ENCODE measurements at regions not wholly inside any gene's neighbourhood (a gene's known extent, or its start where the extent isn't known, plus 50 kb on each side); places are given as distances from the start of the nearest gene placed in this dataset.
A peak's percentile ranks its signal among the peaks of the same experiment; 100 is the strongest.

DNA sequence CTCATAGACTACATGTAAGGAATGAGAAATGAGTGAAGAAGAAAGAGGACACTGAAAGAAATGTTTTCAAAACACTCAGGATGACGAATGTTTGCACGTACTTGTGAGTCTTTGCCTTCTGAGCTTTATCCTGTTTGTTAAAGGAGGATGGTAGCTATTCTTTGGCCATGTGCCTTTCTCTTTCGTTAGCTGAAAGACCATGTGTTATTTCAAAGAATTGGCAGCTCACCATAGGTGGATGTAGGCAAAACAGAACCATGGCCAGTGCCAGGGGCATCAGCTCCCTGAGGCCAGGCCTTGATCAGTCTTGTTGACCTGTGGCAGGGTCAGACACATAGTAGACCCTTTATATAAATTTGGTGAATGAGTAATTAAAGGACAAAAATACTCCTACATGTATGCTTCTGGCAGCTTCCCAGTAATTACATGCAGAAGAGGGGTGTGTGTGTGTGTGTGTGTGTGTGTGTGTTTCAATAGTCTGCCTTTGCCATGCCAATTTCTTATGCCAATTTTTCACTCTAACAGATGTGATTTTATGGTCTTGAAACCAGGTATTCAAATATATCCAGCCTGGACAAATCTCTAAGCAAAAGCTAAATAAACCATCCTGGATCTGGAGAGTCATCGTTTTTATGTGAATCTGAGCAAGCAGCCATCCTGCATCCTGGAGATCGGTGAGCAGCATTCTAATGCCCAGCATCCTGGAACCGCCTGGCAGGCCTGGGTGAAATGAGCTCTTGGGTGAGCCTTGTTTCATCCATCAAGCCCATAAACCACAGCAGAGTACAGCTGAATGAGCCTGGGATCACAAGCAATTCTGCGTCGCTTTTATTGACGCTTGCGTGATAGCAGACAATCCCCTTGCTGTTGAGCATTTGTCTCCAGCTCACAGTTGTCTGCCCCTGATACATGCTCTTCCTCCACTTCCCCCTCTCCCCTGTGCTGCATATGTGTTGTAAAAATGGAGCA, 475.4 kb downstream of the MED10 start:
- H3K36me3 Mint-ChIP-seq: peaks cover 4% of the 10 kb centered on the region
- no peak overlapping the region for H3K4me3 Mint-ChIP-seq
- no peak for ATAC-seq (ENCODE audit: low read depth)
- no peak overlapping the region for H3K27ac Mint-ChIP-seq
- no peaks in the 10 kb centered on the region for H3K4me1 Mint-ChIP-seq
- peaks cover 6% of the 10 kb centered on the region for H3K27me3 Mint-ChIP-seq
- no peak for DNase-seq (ENCODE audit: low spot score in 2 of 2)
- peaks cover 6% of the 10 kb centered on the region for H3K9me3 Mint-ChIP-seq

GRCh38 chr5:5900350-5900749, 477.9 kb downstream of the ICE1 start:
- peaks cover 6% of the 10 kb centered on the region for H3K27me3 Mint-ChIP-seq
- no peak overlapping the region for H3K27ac Mint-ChIP-seq
- no peak for ATAC-seq (ENCODE audit: low read depth)
- H3K4me1 Mint-ChIP-seq: no peaks in the 10 kb centered on the region
- DNase-seq (ENCODE audit: low spot score in 2 of 2): no peak
- H3K4me3 Mint-ChIP-seq: no peak overlapping the region
- H3K36me3 Mint-ChIP-seq: peaks cover 4% of the 10 kb centered on the region
- H3K9me3 Mint-ChIP-seq: peaks cover 6% of the 10 kb centered on the region

- ATAC-seq (ENCODE audit: low read depth) (no peak), DNase-seq (ENCODE audit: low spot score in 2 of 2) (no peak)
- Mint-ChIP-seq H3K36me3 (peaks cover 4% of the 10 kb centered on the region), H3K4me1 (no peaks in the 10 kb centered on the region), H3K4me3 (no peak overlapping the region), H3K27me3 (peaks cover 8% of the 10 kb centered on the region), H3K9me3 (peaks cover 6% of the 10 kb centered on the region), H3K27ac (no peak overlapping the region)
Observed at GRCh38 chr5:5899716-5900115, 477.2 kb downstream of the ICE1 start.

GRCh38 chr5:5888284-5888683, 465.8 kb downstream of the ICE1 start:
- Mint-ChIP-seq H3K9me3 (peaks cover 4% of the 10 kb centered on the region), H3K4me3 (no peak overlapping the region), H3K4me1 (no peaks in the 10 kb centered on the region), H3K36me3 (peaks cover 4% of the 10 kb centered on the region), H3K27ac (no peak overlapping the region), H3K27me3 (peaks cover 2% of the 10 kb centered on the region)
- no peak for ATAC-seq (ENCODE audit: low read depth)
- no peak for DNase-seq (ENCODE audit: low spot score in 2 of 2)

- ATAC-seq (ENCODE audit: low read depth) (no peak), DNase-seq (ENCODE audit: low spot score in 2 of 2) (no peak)
- Mint-ChIP-seq H3K36me3 (peaks cover 4% of the 10 kb centered on the region), H3K27me3 (peaks cover 2% of the 10 kb centered on the region), H3K4me3 (no peak overlapping the region), H3K4me1 (no peaks in the 10 kb centered on the region), H3K27ac (no peak overlapping the region), H3K9me3 (peaks cover 4% of the 10 kb centered on the region)
Observed at GRCh38 chr5:5887833-5888232, 465.4 kb downstream of the ICE1 start.

DNA sequence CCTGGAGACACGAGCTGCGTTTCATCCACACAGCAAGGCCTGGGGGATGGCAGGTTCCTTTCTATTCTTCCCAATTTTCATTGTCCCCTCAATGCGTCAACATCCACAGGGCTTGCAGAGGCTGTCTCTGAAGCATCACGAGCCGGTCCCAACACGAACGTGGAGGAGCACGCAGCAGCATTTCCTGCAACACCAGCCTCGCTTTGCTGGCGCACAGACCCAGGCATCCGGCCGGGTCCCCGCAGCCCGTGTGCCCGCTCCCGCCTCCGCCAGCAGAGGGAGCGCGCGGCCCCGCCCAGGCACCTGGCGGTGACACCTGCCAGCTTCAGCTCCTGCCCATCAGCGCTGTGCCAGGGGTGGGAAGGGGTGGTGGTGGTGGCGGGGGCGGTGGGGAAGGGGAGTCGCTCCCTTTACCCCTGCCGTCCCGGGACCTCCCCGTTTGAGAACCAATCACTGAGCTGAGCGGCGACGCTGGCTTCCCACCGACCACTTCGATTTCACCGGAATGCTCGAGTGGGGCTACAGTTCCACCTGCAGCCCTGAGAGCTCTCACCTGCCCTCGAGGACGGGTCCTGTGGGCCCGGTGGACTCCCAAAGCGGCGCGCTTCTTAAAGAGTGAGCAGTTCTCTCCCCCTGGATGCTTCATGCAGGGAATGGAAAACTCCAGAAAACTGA, 464.5 kb downstream of the ICE1 start:
- DNase-seq (ENCODE audit: low spot score in 2 of 2): peak; percentile 75 to 77
- H3K27me3 Mint-ChIP-seq: peaks cover 2% of the 10 kb centered on the region

DNA sequence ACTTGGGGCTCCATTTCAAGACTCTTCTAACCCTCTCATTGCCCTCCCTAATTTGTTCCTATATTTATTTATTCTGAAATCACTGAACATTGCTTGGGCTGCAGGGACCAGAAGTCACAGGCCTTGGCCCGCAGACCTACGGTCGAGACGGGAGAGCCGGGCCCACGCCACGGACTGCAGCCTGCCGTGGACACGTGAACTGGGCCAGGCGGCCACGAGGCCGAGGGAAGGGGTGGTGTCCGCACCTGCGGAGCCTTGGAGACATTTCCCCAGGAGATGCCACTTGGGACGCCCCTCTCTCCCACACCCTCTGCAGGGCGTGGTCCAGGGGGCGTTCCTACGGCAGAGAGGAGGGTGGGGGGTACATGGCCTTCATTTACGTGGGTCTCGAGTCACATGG, 463.9 kb downstream of the ICE1 start:
- Mint-ChIP-seq H3K36me3 (peaks cover 3% of the 10 kb centered on the region), H3K27ac (no peak overlapping the region), H3K9me3 (peaks cover 4% of the 10 kb centered on the region), H3K4me1 (no peaks in the 10 kb centered on the region), H3K4me3 (no peak overlapping the region), H3K27me3 (peaks cover under 1% of the 10 kb centered on the region)
- ATAC-seq (ENCODE audit: low read depth) (no peak), DNase-seq (ENCODE audit: low spot score in 2 of 2) (no peak)

More for the DNA sequence above, 464.5 kb downstream of the ICE1 start:
- peak overlapping the region; percentile 67 for H3K4me3 Mint-ChIP-seq
- H3K4me1 Mint-ChIP-seq: no peaks in the 10 kb centered on the region
- H3K27ac Mint-ChIP-seq: no peak overlapping the region
- H3K9me3 Mint-ChIP-seq: peaks cover 4% of the 10 kb centered on the region
- peaks cover 4% of the 10 kb centered on the region for H3K36me3 Mint-ChIP-seq
- ATAC-seq (ENCODE audit: low read depth): peak; percentile 98

- H3K4me3 Mint-ChIP-seq: no peak overlapping the region
- no peaks in the 10 kb centered on the region for H3K4me1 Mint-ChIP-seq
- peaks cover 2% of the 10 kb centered on the region for H3K36me3 Mint-ChIP-seq
- peaks cover 2% of the 10 kb centered on the region for H3K9me3 Mint-ChIP-seq
- ATAC-seq (ENCODE audit: low read depth) (no peak), DNase-seq (ENCODE audit: low spot score in 2 of 2) (no peak)
- no peaks in the 10 kb centered on the region for H3K27me3 Mint-ChIP-seq
- H3K27ac Mint-ChIP-seq: no peak overlapping the region
Observed at GRCh38 chr5:5885782-5886181, 463.3 kb downstream of the ICE1 start.

DNA sequence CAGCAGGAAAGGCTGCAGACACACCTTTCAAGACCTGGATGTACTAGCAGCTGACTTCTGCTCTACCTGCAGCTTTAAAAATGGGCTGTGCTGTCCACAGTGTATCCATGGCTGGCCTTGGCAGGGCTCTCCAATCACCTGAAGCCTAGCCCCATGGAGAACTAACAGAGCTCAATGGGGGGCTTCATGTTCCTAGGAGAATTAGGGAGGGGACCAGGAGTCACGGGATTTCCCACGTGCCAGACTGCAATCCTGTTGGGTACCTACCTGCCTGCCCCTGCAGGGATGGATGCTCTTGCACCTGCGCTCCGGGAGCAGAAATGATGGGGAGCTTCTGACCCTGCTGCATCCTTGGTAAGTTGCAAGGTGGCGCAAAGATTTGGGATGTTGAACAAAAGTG, 462.1 kb downstream of the ICE1 start:
- Mint-ChIP-seq H3K27ac (no peak overlapping the region), H3K4me1 (no peaks in the 10 kb centered on the region)
- no peak for ATAC-seq (ENCODE audit: low read depth)

DNA sequence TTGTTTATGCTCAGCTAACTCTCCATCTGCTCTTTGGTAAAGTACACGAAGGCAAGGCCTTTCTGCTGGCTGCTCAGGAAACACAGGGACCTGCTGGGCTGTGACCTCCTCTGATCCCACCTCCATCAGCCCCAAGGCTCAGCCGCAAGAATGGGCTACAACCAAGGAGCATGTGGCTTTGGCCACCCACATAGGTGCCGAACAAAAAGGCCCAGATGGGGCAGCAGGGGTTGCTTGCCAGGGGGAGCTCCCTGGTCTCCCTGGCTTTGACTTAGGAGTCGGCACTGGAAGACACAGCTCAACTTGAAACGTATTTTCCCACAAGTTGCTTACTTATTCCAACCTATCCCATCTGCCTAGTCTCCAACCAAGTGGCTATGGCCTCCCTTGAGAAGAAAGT, 461.1 kb downstream of the ICE1 start:
- Mint-ChIP-seq H3K27ac (no peak overlapping the region), H3K36me3 (peaks cover 2% of the 10 kb centered on the region), H3K9me3 (no peaks in the 10 kb centered on the region), H3K27me3 (peaks cover 6% of the 10 kb centered on the region), H3K4me1 (peaks cover 3% of the 10 kb centered on the region), H3K4me3 (no peak overlapping the region)
- ATAC-seq (ENCODE audit: low read depth) (no peak), DNase-seq (ENCODE audit: low spot score in 2 of 2) (no peak)

More for the DNA sequence above, 462.1 kb downstream of the ICE1 start:
- H3K36me3 Mint-ChIP-seq: no peaks in the 10 kb centered on the region
- no peaks in the 10 kb centered on the region for H3K9me3 Mint-ChIP-seq
- no peak overlapping the region for H3K4me3 Mint-ChIP-seq
- peaks cover 4% of the 10 kb centered on the region for H3K27me3 Mint-ChIP-seq
- no peak for DNase-seq (ENCODE audit: low spot score in 2 of 2)

DNA sequence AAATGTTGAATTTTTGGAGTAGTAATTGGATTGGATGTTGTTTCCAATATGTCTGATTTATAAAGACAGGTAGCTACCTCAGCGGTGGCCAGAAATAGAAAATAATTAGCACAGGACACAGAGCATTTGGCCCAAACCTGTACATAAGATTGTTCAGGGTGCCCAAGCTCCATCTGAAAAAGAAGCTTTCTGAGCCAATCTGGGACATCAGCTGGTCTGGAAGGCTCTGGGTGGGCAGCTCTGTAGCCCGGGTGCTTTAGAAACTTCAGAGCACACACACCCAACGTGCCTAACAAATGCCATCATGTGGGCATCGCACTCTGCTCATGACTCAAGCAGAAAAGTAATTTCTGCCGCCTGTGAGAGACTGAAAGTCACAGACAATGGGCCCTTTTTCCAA, 460.7 kb downstream of the ICE1 start:
- ATAC-seq (ENCODE audit: low read depth): no peak

GRCh38 chr5:5882706-5883105, 460.2 kb downstream of the ICE1 start:
- Mint-ChIP-seq H3K9me3 (no peaks in the 10 kb centered on the region), H3K27me3 (peaks cover 6% of the 10 kb centered on the region), H3K36me3 (peaks cover 2% of the 10 kb centered on the region), H3K4me1 (peaks cover 3% of the 10 kb centered on the region), H3K4me3 (no peak overlapping the region), H3K27ac (no peak overlapping the region)
- ATAC-seq (ENCODE audit: low read depth): no peak
- no peak for DNase-seq (ENCODE audit: low spot score in 2 of 2)

More for the DNA sequence above, 460.7 kb downstream of the ICE1 start:
- H3K27me3 Mint-ChIP-seq: peaks cover 6% of the 10 kb centered on the region
- H3K36me3 Mint-ChIP-seq: peaks cover 2% of the 10 kb centered on the region
- DNase-seq (ENCODE audit: low spot score in 2 of 2): no peak
- H3K27ac Mint-ChIP-seq: no peak overlapping the region
- no peak overlapping the region for H3K4me3 Mint-ChIP-seq
- peaks cover 3% of the 10 kb centered on the region for H3K4me1 Mint-ChIP-seq
- H3K9me3 Mint-ChIP-seq: no peaks in the 10 kb centered on the region

- peaks cover 3% of the 10 kb centered on the region for H3K4me1 Mint-ChIP-seq
- peak; percentile 66 for ATAC-seq (ENCODE audit: low read depth)
- no peak overlapping the region for H3K27ac Mint-ChIP-seq
- H3K9me3 Mint-ChIP-seq: no peaks in the 10 kb centered on the region
- DNase-seq (ENCODE audit: low spot score in 2 of 2): peak in 1 of 2 donors; percentile 15
- H3K27me3 Mint-ChIP-seq: peaks cover 6% of the 10 kb centered on the region
- H3K36me3 Mint-ChIP-seq: peaks cover 2% of the 10 kb centered on the region
- no peak overlapping the region for H3K4me3 Mint-ChIP-seq
Observed at GRCh38 chr5:5881294-5881693, 458.8 kb downstream of the ICE1 start.

DNA sequence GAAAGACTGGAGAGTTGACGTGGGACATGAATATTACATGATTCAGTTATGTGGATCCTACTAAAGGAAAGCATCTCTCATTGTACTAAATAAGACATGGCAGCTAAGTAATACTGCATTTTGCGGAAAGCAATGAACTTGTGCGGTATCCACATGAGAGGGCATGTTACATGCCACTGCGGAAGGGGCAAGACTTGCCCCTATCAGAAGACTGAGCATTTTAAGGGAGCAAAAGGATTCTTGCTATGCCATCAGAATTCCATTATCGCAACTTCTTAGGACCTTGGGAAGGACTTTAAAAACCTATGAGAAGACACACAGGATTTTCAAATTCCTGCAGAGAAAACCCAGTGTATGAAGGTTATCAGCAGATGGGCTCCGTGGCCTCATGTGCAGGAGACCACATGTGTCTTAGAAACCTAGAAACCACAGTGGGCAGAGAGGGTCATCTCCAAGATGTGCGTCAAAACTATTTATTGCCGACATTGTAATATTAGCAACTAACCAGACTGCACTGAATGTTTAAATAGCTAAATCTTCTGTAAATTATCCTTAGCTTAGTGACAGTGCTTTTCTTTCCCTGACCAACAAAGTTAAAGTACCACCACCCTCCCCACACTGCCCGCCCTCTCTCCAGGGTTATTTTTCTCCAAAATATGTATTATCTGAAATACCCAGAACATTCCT, 457.7 kb downstream of the ICE1 start:
- DNase-seq (ENCODE audit: low spot score in 2 of 2) (no peak), ATAC-seq (ENCODE audit: low read depth) (no peak)
- H3K27me3 Mint-ChIP-seq: peaks cover 9% of the 10 kb centered on the region
- no peak overlapping the region for H3K4me3 Mint-ChIP-seq
- peaks cover 5% of the 10 kb centered on the region for H3K36me3 Mint-ChIP-seq
- H3K27ac Mint-ChIP-seq: no peak overlapping the region
- H3K9me3 Mint-ChIP-seq: no peaks in the 10 kb centered on the region
- H3K4me1 Mint-ChIP-seq: peaks cover 3% of the 10 kb centered on the region
